Ishikawa (cell line): ENCODE measurements at regions not wholly inside any gene's neighbourhood (a gene's known extent, or its start where the extent isn't known, plus 50 kb on each side); places are given as distances from the start of the nearest gene placed in this dataset.

Source experiments
- CEBPB ChIP-seq: IDR thresholded peaks from 2 replicates; pipeline ENCODE4 v1.6.1; 2012
- CREB1 ChIP-seq: IDR thresholded peaks from 2 replicates; pipeline ENCODE4 v1.6.1; 2012; ENCODE audit warnings: low read depth
- EGR1 ChIP-seq: IDR thresholded peaks from 2 replicates; pipeline ENCODE4 v1.6.1; 2012
- EP300 ChIP-seq: IDR thresholded peaks from 2 replicates; pipeline ENCODE4 v1.6.1; 2012; ENCODE audit warnings: borderline replicate concordance
- FOXM1 ChIP-seq: IDR thresholded peaks from 2 replicates; pipeline ENCODE4 v1.6.1; 2012; ENCODE audit warnings: low read depth, borderline replicate concordance
- MAX ChIP-seq: IDR thresholded peaks from 2 replicates; pipeline ENCODE4 v1.6.1; 2012
- NFIC ChIP-seq: IDR thresholded peaks from 2 replicates; pipeline ENCODE4 v1.6.1; 2012
- RAD21 ChIP-seq: IDR thresholded peaks from 2 replicates; pipeline ENCODE4 v1.6.1; 2012; ENCODE audit warnings: low read depth
- TAF1 ChIP-seq: IDR thresholded peaks from 2 replicates; pipeline ENCODE4 v1.6.1; 2012; ENCODE audit warnings: low read depth, mild to moderate bottlenecking
- TCF12 ChIP-seq: IDR thresholded peaks from 2 replicates; pipeline ENCODE4 v1.6.1; 2012; ENCODE audit warnings: low read depth
- TEAD4 ChIP-seq: IDR thresholded peaks from 2 replicates; pipeline ENCODE4 v1.6.1; 2012
- ZBTB7A ChIP-seq: IDR thresholded peaks from 2 replicates; pipeline ENCODE4 v1.6.1; 2012; ENCODE audit warnings: low read depth
- TF ChIP-seq, protein P1 (sequence below): IDR thresholded peaks from 2 replicates; pipeline ENCODE4 v1.6.1; 2012; ENCODE audit warnings: low read depth, mild to moderate bottlenecking

DNA sequence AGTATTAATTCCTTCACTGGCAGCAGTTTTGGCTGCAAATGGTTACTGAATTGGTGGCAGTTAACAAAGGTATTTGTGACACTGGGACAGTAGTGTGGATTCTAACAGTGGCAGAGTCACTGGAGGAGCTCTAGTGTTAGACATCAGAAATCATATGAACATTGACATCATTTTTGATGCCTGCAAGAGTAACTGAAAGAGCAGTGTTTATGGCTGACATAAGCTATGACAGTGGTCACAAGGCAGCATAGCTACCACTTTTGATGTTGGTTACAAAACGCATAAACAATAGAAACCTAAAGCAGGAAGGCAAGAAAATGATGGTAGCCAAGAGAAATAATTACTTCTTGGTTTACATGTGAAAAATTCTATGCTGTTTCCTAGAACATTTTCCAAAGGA, 326.7 kb upstream of the MAN1A1 start:
- TF ChIP-seq TCF12 (no peak), RAD21 (no peak), CEBPB (no peak), EP300 (no peak), CREB1 (no peak), EGR1 (no peak), MAX (no peak), FOXM1 (no peak), TAF1 (no peak), NFIC (no peak), TEAD4 (no peak), ZBTB7A (no peak)
- TF ChIP-seq, protein P1, sequence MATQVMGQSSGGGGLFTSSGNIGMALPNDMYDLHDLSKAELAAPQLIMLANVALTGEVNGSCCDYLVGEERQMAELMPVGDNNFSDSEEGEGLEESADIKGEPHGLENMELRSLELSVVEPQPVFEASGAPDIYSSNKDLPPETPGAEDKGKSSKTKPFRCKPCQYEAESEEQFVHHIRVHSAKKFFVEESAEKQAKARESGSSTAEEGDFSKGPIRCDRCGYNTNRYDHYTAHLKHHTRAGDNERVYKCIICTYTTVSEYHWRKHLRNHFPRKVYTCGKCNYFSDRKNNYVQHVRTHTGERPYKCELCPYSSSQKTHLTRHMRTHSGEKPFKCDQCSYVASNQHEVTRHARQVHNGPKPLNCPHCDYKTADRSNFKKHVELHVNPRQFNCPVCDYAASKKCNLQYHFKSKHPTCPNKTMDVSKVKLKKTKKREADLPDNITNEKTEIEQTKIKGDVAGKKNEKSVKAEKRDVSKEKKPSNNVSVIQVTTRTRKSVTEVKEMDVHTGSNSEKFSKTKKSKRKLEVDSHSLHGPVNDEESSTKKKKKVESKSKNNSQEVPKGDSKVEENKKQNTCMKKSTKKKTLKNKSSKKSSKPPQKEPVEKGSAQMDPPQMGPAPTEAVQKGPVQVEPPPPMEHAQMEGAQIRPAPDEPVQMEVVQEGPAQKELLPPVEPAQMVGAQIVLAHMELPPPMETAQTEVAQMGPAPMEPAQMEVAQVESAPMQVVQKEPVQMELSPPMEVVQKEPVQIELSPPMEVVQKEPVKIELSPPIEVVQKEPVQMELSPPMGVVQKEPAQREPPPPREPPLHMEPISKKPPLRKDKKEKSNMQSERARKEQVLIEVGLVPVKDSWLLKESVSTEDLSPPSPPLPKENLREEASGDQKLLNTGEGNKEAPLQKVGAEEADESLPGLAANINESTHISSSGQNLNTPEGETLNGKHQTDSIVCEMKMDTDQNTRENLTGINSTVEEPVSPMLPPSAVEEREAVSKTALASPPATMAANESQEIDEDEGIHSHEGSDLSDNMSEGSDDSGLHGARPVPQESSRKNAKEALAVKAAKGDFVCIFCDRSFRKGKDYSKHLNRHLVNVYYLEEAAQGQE = no peak
